CD14-positive monocyte (primary cell): ENCODE measurements at regions not wholly inside any gene's neighbourhood (a gene's known extent, or its start where the extent isn't known, plus 50 kb on each side); places are given as distances from the start of the nearest gene placed in this dataset.

Experiments used
- DNase-seq, 3 donors: peaks; one replicate each; pipeline ENCODE4 v3.0.0-alpha.2; 2011 to 2022
- H2AFZ ChIP-seq: 2 replicates; pipeline ENCODE4 v1.6.0; 2012; ENCODE audit warnings: mild to moderate bottlenecking, low read depth, low read length, inconsistent platforms; ENCODE audit not compliant: insufficient read depth, poor library complexity, severe bottlenecking
- H3K27ac ChIP-seq, 2 donors: 1 replicate in 1 of 2; 2 replicates in 1 of 2; pipeline ENCODE4 v1.5.1; 2012 to 2013; ENCODE audit warnings: low read length in 2 of 2, control low read depth in 1 of 2, inconsistent platforms in 1 of 2, low read depth in 1 of 2, mild to moderate bottlenecking in 1 of 2
- H3K27me3 ChIP-seq, 2 donors: one replicate each; pipeline versions ENCODE4 v1.6.0 to v1.6.1; 2011 to 2013; ENCODE audit warnings: low read length in 2 of 2; ENCODE audit not compliant: control insufficient read depth in 2 of 2, insufficient read depth in 2 of 2
- H3K36me3 ChIP-seq, 2 donors: replicated peaks in 1 of 2; 1 replicate in 1 of 2; 2 replicates in 1 of 2; pipeline versions ENCODE4 v1.5.1 to v1.6.1; 2012 to 2013; ENCODE audit warnings: low read length in 2 of 2, control low read depth in 1 of 2, inconsistent platforms in 1 of 2, mild to moderate bottlenecking in 1 of 2; ENCODE audit not compliant: insufficient read depth in 2 of 2, control insufficient read depth in 1 of 2
- H3K4me1 ChIP-seq, 2 donors: 1 replicate in 1 of 2; 2 replicates in 1 of 2; pipeline versions ENCODE4 v1.5.1 to v1.6.1; 2012 to 2013; ENCODE audit warnings: low read length in 2 of 2, control low read depth in 1 of 2, inconsistent platforms in 1 of 2, mild to moderate bottlenecking in 1 of 2, moderate library complexity in 1 of 2; ENCODE audit not compliant: insufficient read depth in 2 of 2, control insufficient read depth in 1 of 2
- H3K4me2 ChIP-seq: replicated peaks from 2 replicates; pipeline ENCODE3; 2012; ENCODE audit warnings: low read length, moderate library complexity, mild to moderate bottlenecking; ENCODE audit not compliant: poor library complexity, severe bottlenecking; ENCODE audit errors: extremely low read depth
- H3K4me3 ChIP-seq, 3 experiments: fragments of 200-600 bp in 1 of 3; sonication (generic) in 1 of 3; replicated peaks in 1 of 3; 1 replicate in 2 of 3; 2 replicates in 1 of 3; pipeline ENCODE4 v1.5.1; 2011 to 2013; ENCODE audit warnings: low read length in 3 of 3, mild to moderate bottlenecking in 3 of 3, control low read depth in 2 of 3, low read depth in 2 of 3, inconsistent platforms in 1 of 3, moderate library complexity in 1 of 3
- H3K79me2 ChIP-seq: 2 replicates; pipeline ENCODE4 v1.6.0; 2012; ENCODE audit warnings: mild to moderate bottlenecking, control low read depth, inconsistent platforms, low read length, moderate library complexity; ENCODE audit not compliant: insufficient read depth
- H3K9ac ChIP-seq: 2 replicates; pipeline ENCODE4 v1.6.0; 2017; ENCODE audit warnings: low read length, mild to moderate bottlenecking; ENCODE audit not compliant: insufficient read depth, poor library complexity, severe bottlenecking
- H3K9me3 ChIP-seq, 2 donors: replicated peaks in 1 of 2; 1 replicate in 1 of 2; 2 replicates in 1 of 2; pipeline versions ENCODE4 v1.5.1 to v1.6.1; 2012 to 2013; ENCODE audit warnings: low read length in 2 of 2, control low read depth in 1 of 2; ENCODE audit not compliant: control insufficient read depth in 1 of 2, insufficient read depth in 1 of 2
- H4K20me1 ChIP-seq: 2 replicates; pipeline ENCODE4 v1.6.0; 2012; ENCODE audit warnings: mild to moderate bottlenecking, low read length, control low read depth, moderate library complexity; ENCODE audit not compliant: insufficient read depth
- H3K27ac Mint-ChIP-seq, 7 donors: one replicate each; pipeline ENCODE4 v1.8.0; 2020; ENCODE audit warnings: mild to moderate bottlenecking in 7 of 7, mixed read lengths in 7 of 7, moderate library complexity in 6 of 7, inconsistent platforms in 2 of 7
- H3K27me3 Mint-ChIP-seq, 3 donors: one replicate each; pipeline ENCODE4 v1.8.0; 2021 to 2022; ENCODE audit warnings: low read depth in 3 of 3, mild to moderate bottlenecking in 3 of 3, mixed read lengths in 3 of 3, moderate library complexity in 3 of 3, inconsistent platforms in 1 of 3
- H3K36me3 Mint-ChIP-seq, 2 donors: one replicate each; pipeline ENCODE4 v1.8.0; 2020; ENCODE audit warnings: mixed read lengths in 2 of 2, inconsistent platforms in 1 of 2, mild to moderate bottlenecking in 1 of 2
- H3K4me1 Mint-ChIP-seq: one replicate; pipeline ENCODE4 v1.8.0; 2020; ENCODE audit warnings: mild to moderate bottlenecking, mixed read lengths
- H3K4me3 Mint-ChIP-seq, 2 donors: one replicate each; pipeline ENCODE4 v1.8.0; 2020; ENCODE audit warnings: mild to moderate bottlenecking in 2 of 2, mixed read lengths in 2 of 2, moderate library complexity in 1 of 2
- H3K9me3 Mint-ChIP-seq, 7 donors: one replicate each; pipeline ENCODE4 v1.8.0; 2020 to 2022; ENCODE audit warnings: mixed read lengths in 7 of 7, mild to moderate bottlenecking in 6 of 7, moderate library complexity in 6 of 7, inconsistent platforms in 2 of 7
- WGBS: methylation state at CpG from one replicate; pipeline ENCODE4 v1.1.5; 2013; ENCODE audit warnings: missing lambda C conversion rate; ENCODE audit not compliant: insufficient coverage; 5-methylcytosine and 5-hydroxymethylcytosine counted together
- intact Hi-C, 2 donors: fragments of 100-400 bp; cut with micrococcal nuclease; formaldehyde crosslinking; loops; one replicate each; pipeline versions ENCODE4 v1.15.0 to v1.15.1; 2023
- TF ChIP-seq, protein P1 (sequence below): fragments of 200-600 bp; IDR thresholded peaks from one replicate; pipeline ENCODE4 v1.8.0; 2022; ENCODE audit warnings: antibody characterized with exemption, mild to moderate bottlenecking

DNA sequence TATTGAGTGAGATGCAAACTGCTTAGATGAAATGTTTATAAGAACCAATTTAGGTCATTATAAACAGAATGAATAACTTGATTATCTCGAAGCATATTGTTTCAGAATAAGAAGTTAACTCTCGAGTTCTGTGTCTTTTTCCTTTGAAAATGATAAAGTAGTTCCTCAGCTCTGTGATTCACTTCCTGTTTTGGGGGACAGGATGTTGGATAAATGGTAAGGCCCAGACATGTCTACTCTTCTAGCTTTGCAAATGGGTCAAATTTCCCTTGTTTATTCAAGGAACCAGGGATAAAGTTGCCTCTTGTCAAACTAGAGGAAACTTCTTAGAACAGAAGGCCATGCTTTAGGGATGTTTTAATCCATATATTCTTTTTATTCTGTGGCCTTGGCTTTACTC, 246.9 kb downstream of the SOX4 start:
- no peaks in the 10 kb centered on the region for H3K4me1 ChIP-seq
- TF ChIP-seq, protein P1, sequence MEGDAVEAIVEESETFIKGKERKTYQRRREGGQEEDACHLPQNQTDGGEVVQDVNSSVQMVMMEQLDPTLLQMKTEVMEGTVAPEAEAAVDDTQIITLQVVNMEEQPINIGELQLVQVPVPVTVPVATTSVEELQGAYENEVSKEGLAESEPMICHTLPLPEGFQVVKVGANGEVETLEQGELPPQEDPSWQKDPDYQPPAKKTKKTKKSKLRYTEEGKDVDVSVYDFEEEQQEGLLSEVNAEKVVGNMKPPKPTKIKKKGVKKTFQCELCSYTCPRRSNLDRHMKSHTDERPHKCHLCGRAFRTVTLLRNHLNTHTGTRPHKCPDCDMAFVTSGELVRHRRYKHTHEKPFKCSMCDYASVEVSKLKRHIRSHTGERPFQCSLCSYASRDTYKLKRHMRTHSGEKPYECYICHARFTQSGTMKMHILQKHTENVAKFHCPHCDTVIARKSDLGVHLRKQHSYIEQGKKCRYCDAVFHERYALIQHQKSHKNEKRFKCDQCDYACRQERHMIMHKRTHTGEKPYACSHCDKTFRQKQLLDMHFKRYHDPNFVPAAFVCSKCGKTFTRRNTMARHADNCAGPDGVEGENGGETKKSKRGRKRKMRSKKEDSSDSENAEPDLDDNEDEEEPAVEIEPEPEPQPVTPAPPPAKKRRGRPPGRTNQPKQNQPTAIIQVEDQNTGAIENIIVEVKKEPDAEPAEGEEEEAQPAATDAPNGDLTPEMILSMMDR, result no peak
- WGBS, result no CpG with 5 or more reads among the region's 2 CpGs
- peaks cover 16% of the 10 kb centered on the region for H3K4me1 Mint-ChIP-seq
- H4K20me1 ChIP-seq, result no peaks in the 10 kb centered on the region
- H3K79me2 ChIP-seq, result no peaks in the 10 kb centered on the region
- DNase-seq, result peak in 2 of 3 donors; percentile 12 to 25
- no peak overlapping the region for H3K27ac ChIP-seq
- H3K9me3 Mint-ChIP-seq, result peaks cover 0 to 2% (median 0%) of the 10 kb centered on the region in 7 donors
- H3K27me3 ChIP-seq, result no peaks in the 10 kb centered on the region
- no peak overlapping the region for H3K4me3 ChIP-seq
- intact Hi-C loops, result no loop called here
- no peaks in the 10 kb centered on the region for H3K36me3 ChIP-seq
- no peak overlapping the region for H3K27ac Mint-ChIP-seq
- H3K36me3 Mint-ChIP-seq, result no peaks in the 10 kb centered on the region
- no peak overlapping the region for H3K4me3 Mint-ChIP-seq
- H3K9me3 ChIP-seq, result no peaks in the 10 kb centered on the region
- H3K4me2 ChIP-seq, result no peak overlapping the region
- H3K27me3 Mint-ChIP-seq, result peaks cover 0 to 3% (median 0%) of the 10 kb centered on the region in 3 donors
- H2AFZ ChIP-seq, result no peak overlapping the region
- H3K9ac ChIP-seq, result no peak overlapping the region

DNA sequence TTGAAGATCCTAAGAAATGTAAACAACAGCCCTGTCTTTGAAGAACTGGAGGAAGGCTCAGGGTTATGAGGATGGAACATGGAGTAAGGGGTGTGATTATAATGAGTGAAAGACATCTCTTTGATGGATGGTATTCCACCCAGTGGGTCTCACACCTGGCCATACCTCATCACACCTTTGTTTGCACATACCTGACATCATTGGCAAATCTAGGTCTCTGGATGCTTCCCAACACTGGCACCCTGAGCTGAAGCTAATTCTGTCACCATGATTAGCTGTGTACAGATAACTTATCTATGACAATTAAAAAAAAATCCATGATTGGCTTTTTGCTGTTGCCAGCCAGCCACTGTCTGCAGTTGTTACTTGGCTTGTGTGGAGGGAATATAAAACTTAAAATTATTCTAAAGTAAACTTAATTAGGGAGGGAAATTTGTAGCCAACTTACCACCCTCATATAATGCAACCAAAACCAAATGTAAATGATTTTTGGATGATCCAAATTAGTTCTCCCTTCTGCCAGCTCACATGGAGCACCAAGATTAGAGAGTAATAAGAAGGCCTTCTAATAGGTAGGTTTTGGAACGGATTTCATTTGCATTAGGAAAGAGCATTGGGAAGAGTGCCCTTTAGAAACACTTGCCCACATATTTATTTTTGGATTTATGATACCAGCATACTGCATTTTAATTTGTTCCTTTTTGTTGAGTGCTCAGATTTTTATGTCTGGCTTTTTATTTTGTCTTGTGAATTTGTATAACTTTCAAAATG, 249.5 kb downstream of the SOX4 start:
- Mint-ChIP-seq H3K4me3 (no peak overlapping the region), H3K27me3 (peaks cover 0 to 1% (median 0%) of the 10 kb centered on the region in 3 donors), H3K36me3 (no peaks in the 10 kb centered on the region), H3K27ac (no peak overlapping the region), H3K9me3 (no peaks in the 10 kb centered on the region), H3K4me1 (peaks cover 31% of the 10 kb centered on the region)
- no peaks in the 10 kb centered on the region for H3K36me3 ChIP-seq
- no peak for DNase-seq
- no peak overlapping the region for H2AFZ ChIP-seq
- no peak overlapping the region for H3K4me2 ChIP-seq
- H3K4me3 ChIP-seq, result no peak overlapping the region
- no peak overlapping the region for H3K9ac ChIP-seq
- intact Hi-C loops, result no loop called here
- no peak overlapping the region for H3K27ac ChIP-seq
- no peaks in the 10 kb centered on the region for H3K9me3 ChIP-seq
- H3K4me1 ChIP-seq, result peaks cover 14 to 15% of the 10 kb centered on the region in 2 donors
- no peaks in the 10 kb centered on the region for H3K79me2 ChIP-seq
- WGBS, result no CpG with 5 or more reads among the region's 1 CpG
- no peaks in the 10 kb centered on the region for H3K27me3 ChIP-seq
- TF ChIP-seq, protein P1, result no peak
- no peaks in the 10 kb centered on the region for H4K20me1 ChIP-seq
